GM10266 (cell line): ENCODE measurements at regions not wholly inside any gene's neighbourhood (a gene's known extent, or its start where the extent isn't known, plus 50 kb on each side); places are given as distances from the start of the nearest gene placed in this dataset.

ENCODE experiments used
- DNase-seq: peaks from one replicate; pipeline ENCODE4 v3.0.0; 2012; ENCODE audit errors: extremely low spot score
- CTCF ChIP-seq: IDR thresholded peaks from 2 replicates; pipeline ENCODE4 v1.5.1; 2012; ENCODE audit warnings: mild to moderate bottlenecking, low read depth; ENCODE audit not compliant: control insufficient read depth, insufficient read depth; ENCODE audit errors: missing control alignments

- TF ChIP-seq CTCF, result no peak
Measured at GRCh38 chr2:106280224-106280623, 86.1 kb upstream of the UXS1 start.

GRCh38 chr2:106278112-106278876 lies 84.2 kb upstream of the UXS1 start:
- DNase-seq, result no peak
- no peak for TF ChIP-seq CTCF

More at GRCh38 chr2:106280224-106280623, 86.1 kb upstream of the UXS1 start:
- no peak for DNase-seq

GRCh38 chr2:106277426-106277825 lies 83.3 kb upstream of the UXS1 start:
- DNase-seq, result no peak
- TF ChIP-seq CTCF, result no peak

- DNase-seq, result no peak
- no peak for TF ChIP-seq CTCF
Measured at GRCh38 chr2:106275971-106276370, 81.9 kb upstream of the UXS1 start.

- TF ChIP-seq CTCF, result no peak
- no peak for DNase-seq
Measured at GRCh38 chr2:106274668-106275067, 80.6 kb upstream of the UXS1 start.

- no peak for DNase-seq
- no peak for TF ChIP-seq CTCF
Measured at GRCh38 chr2:106272216-106272807, 78.2 kb upstream of the UXS1 start.

- no peak for TF ChIP-seq CTCF
- DNase-seq, result no peak
Measured at GRCh38 chr2:106270471-106270891, 76.4 kb upstream of the UXS1 start.
